ENCODE measurements at regions not wholly inside any gene's neighbourhood (a gene's known extent, or its start where the extent isn't known, plus 50 kb on each side); places are given as distances from the start of the nearest gene placed in this dataset.

DNA sequence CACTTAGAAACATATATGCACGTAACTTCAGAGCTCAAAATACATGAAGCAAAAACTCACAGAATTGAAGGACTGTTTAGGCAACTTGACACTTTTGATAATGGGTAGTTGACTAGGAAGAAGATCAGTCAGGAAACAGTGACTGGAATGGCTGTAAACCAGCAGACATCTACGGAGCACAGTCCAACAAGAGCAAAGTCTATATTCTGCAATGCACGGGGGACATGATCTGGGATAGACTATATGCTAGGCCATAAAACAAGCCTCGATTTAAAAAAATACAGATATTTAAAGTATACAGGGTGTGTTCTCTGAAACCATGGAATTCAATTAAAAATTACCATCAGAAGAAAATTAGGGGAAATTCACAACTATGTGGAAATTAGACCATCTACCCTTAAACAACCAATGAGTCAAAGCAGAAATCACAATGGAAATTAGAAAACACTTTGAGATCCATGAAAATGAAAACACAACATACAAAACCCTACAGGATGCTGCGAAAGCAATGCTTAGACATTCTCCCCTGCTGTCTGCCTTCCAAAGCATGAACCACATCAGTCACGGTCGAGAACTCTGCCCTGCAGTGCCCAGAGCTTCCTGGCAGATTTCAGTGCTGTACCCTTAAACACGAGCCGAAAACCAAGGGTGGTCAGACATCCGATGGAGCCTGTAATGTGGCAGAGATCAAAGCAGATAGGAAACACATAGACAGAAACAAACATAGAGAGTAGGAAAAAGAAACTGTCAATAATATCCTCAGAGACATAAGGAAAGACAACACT, 651.9 kb upstream of the HS6ST1 start:
- DNase-seq, result no peak

DNA sequence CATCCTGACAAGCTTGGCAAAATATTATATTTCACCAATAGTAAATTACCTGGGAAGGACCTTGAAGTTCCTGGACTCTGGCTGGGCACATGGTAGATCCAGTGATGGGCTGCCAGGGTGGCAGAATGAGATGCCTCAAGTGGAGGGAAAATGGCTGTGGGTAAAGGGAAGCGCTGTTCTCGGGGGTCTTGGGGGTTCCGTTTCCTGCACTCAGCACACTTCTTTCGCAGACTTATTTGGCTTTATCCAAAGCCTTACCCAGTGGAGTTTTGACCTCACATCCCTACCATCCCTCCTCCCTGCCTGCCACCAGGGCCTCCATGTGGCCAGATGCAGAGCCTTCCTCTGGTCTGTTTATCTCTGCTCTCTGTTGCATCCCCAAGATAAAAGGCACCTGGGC, 654.9 kb upstream of the HS6ST1 start:
- no peak for DNase-seq

DNA sequence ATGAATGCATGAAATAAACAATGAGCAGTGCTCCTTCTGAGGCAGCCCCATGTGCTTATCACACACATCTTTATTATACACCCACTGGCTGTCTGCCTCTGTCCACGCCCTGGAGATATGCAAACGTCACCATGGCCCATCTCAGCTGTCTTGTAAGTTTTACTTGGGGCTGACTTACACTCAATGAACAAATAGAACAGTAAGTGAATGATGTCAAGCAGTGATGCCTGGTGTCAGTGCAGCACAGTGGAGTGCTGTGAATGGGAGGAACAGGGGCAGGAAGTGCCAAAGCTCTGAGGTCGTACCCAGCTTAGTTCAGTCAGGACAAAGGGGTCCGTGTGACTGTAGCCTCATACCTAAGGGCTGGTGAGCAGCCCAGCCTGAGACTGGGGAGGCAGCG, 659.5 kb upstream of the HS6ST1 start:
- no peak for DNase-seq

DNA sequence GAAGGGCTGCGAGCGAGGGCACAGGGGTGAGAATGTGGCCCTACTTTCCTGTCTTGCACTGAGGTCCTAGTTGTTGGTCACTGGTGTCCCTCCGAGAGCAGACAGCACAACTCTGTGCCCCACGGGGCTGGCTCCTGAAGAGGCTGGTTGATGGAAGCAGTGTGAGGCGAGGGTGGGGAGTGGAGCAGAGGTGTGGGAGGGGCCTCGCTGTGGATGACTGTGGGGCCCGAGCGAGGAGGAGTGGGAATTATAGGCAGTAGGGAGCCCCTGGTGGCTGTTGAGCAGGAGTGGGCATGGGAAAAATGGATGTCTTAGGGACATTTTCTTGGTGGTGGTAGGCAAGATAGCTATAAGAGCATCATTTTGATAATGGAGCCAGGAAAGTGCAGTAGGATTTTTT, 660.5 kb upstream of the HS6ST1 start:
- no peak for DNase-seq

DNA sequence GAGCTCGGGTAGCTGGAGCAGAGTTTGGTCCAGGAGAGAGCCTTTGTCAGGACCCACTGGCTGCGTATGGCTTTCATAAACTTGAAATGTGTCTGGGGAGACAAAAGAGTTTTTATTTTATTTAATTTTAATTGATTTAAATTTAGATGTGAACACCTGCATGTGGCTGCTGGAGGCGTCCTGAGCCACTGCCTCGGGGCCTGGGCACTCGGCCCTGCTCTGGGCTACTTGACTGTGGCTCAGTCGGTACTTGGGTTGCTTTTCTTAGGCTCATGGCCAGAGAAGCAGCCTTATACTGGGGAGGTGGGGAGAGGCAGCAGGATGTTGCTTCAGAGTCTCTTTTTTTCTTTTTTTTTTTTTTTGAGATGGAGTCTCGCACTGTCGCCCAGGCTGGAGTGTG, 661.8 kb upstream of the HS6ST1 start:
- no peak for DNase-seq

- DNase-seq, result no peak
Observed at GRCh38 chr2:128981353-128981752, 662.7 kb upstream of the HS6ST1 start.

GRCh38 chr2:128982001-128982400, 663.3 kb upstream of the HS6ST1 start:
- DNase-seq, result no peak

GRCh38 chr2:128982670-128983069, 664.0 kb upstream of the HS6ST1 start:
- DNase-seq, result no peak

DNA sequence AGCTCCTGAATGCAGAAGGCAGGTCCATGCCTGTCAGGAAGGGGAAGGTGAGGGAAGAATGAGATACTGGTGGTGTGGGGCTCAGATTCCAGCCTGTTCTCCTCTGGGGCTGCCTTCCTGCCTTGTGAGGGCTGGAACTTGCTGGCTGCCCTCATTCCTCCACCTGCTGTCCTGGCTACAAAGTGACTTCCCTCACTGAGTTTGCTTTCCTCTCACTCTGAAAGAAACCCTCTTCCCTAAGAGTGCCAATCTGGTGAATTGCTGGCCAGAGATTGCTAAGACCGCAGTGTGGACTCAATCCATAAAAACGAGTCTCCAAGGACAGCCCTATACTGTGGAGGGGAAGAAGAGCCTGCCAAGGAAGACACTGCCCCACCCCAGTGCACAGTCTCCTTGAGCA, 664.4 kb upstream of the HS6ST1 start:
- DNase-seq, result no peak

GRCh38 chr2:128984081-128984480, 665.4 kb upstream of the HS6ST1 start:
- no peak for DNase-seq

DNA sequence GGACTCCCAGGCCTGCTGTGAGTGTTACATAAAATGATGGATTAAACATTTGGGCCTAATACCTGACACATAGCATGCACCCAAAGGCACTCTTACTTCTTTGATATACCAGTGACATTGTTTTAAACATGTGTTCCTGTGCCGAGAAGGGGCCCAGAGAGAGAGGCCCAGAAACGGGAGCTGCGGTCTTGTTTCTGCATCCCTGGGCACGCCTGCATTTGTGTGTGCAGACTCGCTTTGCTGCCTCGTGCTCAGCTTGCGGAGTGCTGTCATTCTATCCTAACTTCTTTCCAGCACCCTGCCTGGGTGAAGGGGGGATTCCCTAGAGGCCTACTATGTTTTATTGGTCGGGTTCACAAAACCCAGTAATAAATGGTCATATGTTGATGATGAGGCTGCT, 666.2 kb upstream of the HS6ST1 start:
- DNase-seq, result no peak

DNA sequence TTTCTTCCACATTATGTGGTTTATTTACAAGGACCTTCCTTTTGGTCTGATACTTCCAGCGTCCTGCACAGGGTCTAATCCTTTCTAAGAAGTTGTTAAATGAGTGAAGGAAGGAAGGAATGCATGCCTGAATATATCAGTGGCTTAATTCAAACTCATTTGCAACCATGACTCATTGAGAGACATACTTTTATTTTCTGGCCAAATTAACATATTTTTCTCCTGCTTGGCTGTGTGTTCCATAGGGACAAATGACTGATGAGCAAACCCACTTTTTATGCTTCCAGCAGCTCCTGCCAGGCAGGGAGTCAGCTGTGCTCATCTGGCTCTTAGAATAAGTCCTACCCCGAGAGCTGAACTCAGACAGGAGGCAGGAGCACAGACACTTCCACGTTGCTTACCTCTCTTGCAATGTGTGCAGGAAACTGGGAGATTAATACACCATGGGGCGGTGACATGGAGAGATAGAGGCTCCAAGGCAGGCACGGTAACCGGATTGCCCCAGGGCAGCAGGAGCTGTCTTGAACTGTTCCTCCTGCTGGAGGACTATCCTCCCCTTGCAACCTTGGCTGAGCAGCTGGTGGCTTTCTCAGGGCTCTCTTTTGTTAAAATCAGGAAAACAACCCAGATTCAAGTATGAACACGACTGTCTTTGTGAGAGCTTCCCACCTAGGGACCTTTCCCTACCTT, 667.5 kb upstream of the HS6ST1 start:
- no peak for DNase-seq

- no peak for DNase-seq
Observed at GRCh38 chr2:128986867-128987268, 668.2 kb upstream of the HS6ST1 start.

GRCh38 chr2:128988326-128988725, 669.7 kb upstream of the HS6ST1 start:
- no peak for DNase-seq

GRCh38 chr2:128988967-128989366, 670.3 kb upstream of the HS6ST1 start:
- no peak for DNase-seq

DNA sequence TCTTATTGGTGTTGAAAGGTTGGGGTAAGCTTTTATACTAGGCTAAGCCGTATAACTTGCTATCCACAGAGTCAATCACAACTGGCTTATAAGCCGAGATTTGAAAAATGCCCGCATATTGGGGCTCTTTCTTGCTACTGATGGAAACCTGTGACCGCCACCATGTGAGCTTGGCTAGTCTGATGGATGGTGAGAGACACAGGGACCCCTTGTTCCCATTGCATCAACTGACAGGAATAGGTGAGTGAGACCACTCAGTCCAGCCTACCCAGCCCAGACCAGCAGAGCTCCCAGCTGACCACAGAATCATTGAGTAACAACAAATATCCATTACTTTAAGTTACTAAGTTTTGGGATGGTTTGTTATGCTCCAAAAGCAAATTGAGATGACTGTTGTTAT, 676.4 kb upstream of the HS6ST1 start:
- DNase-seq, result no peak

DNA sequence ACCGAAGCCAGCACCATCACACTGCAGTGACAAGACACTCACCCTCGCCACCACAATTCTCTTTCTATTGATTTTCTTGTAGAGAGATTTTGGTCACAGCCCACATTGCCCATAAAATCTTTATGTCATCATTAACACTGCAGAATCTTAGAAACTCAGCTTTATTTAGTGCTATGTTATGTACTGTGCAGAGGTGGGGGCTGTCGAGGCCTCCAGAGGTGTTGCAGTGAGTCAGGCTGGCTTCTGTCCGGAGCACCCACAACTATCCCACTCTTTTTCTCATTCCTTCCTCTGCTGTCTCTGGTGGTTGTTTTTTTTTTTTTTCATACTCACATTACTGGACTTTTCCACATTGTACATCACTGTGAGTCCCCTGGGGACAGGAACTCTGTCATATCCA, 677.4 kb upstream of the HS6ST1 start:
- no peak for DNase-seq

DNA sequence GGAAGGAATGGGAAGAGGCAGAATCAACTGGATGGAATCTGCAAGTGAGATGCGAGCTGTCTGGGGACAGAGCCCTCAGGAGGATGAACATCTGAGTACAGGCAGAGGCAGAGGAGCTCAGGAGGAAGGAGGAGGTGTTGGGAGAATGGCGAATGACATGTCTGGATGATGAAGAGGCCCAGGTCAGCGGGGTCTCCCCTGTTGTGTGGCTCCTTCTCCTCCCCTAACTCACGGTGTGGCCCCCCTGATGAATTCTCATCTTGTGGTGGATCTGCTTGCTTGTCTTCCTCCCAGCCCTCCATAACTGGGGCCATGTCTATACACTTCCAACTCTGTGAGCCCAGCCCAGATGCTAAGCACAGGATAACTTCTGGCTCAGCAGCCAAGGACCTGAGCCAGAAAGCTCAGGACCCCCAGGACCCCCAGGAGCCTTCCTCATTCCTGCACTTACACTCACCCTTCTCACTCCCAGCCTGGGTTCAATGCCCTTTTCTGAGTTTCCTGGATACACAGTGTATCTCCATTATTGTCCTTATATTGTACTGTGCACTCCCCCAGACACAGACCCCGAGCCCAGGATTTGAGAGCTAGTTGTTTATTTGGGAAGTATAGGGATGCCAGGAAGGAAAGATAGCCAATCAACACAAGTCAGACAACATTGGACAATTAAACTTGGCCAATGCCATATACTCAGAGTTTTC, 678.6 kb upstream of the HS6ST1 start:
- DNase-seq, result no peak

DNA sequence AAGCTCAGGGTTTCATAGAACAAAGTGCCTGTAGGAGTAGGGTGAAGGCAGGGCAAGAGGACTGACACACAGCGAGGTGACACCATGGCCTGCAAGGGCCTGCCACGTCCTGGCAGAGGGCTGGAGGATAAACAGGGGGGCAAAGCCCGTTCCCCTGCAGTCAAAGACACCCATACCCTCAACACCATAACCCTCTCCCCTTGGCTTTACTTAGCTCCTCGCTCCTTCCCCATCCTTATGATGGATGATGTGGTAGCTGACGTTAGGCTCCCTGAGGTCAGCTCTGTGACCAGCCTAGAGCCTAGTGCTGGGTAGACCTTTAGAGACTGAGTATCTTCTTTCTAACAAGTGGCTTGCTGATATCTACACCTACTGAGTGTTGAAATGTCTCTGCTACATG, 683.3 kb upstream of the HS6ST1 start:
- no peak for DNase-seq

GRCh38 chr2:129002751-129003150, 684.1 kb upstream of the HS6ST1 start:
- DNase-seq, result no peak

DNA sequence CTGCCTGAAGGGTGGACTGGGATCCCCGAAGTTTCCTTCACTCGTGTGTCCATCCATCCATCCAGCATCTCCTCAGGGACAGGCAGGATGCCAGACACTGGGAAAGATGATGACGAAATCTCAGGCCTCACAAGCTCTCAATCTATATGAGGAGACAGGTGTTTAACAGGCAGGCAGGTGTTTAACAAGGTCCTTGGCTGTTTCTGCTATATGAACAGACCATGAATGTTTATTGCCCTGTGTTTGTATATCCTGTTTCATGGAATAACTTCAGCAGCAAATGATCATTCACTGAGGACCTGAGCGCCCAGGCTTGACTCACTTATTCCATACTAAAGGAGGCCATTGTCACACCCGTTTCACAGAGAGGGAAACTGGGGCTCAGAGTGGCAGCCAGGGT, 685.8 kb upstream of the HS6ST1 start:
- no peak for DNase-seq

DNA sequence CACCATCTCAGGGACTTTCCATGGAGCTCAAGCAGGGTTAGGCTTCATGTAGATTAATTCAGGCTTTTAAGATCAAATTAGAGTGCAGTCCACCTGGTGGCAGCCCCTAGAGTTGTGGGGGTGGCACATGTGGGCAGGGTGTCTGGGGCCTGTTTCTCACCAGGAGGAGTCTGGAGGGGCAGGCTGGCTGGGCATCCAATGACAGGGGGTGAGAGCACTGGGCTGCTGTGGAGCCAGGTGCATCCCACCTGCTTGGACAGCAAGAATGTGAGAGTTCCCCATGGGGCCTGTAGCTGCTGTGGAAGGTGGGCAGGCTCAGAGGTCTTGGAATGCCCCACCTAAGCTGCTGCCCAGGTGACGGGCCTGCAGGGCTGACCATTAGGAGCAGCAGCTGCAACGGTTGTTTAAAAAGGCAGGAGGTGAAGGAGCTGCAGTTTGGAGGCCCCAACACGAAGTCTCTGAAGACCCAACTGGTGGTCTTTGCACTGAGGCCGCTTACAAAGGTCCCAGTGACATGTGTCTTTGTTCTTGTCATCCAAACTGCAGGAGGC, 686.3 kb upstream of the HS6ST1 start:
- DNase-seq, result no peak

GRCh38 chr2:129006135-129006886, 687.6 kb upstream of the HS6ST1 start:
- DNase-seq, result no peak

Data from GOT3 (cell line).